ENCODE measurements at regions not wholly inside any gene's neighbourhood (a gene's known extent, or its start where the extent isn't known, plus 50 kb on each side); places are given as distances from the start of the nearest gene placed in this dataset.

DNA sequence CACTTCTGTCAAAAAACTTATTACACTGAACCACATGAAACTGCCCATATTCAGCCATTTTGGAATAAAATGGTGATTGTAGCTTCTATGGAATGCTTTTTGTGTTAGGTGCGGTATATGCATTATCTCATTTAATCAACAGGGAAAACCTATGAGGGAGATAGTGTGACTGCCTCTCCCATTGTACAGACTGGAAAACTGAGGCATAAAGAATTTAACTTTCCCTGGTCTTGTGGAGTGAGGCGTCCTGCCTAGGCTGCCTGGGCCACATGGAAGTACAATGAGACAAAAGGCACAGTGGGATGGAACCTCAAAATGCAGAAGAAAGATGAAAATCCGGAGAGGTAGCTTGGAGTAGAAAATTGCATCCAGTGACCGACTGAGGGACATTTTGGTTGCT, 80.2 kb downstream of the RPLP1 start:
- no peaks in the 10 kb centered on the region for H3K79me2 ChIP-seq (ENCODE audit: insufficient read depth, low read length)
- H3K4me3 ChIP-seq (ENCODE audit: low read depth, low read length, poor library complexity, severe bottlenecking) = no peak overlapping the region
- H2AFZ ChIP-seq (ENCODE audit: low read length) = no peak overlapping the region
- H3K9me3 ChIP-seq (ENCODE audit: low read length) = no peaks in the 10 kb centered on the region
- no peak overlapping the region for H3K27ac ChIP-seq (ENCODE audit: low read depth, low read length, poor library complexity, severe bottlenecking)
- H3F3A ChIP-seq (ENCODE audit: insufficient read depth, low read length) = no peaks in the 10 kb centered on the region
- H4K20me1 ChIP-seq (ENCODE audit: insufficient read depth, low read length) = no peaks in the 10 kb centered on the region
- peaks cover 5% of the 10 kb centered on the region; the same call in 1 of the 2 replicates for H3K27me3 ChIP-seq (ENCODE audit: insufficient read depth, low read length)
- no peaks in the 10 kb centered on the region for H3K4me1 ChIP-seq (ENCODE audit: insufficient read depth, low read length, severe bottlenecking)
- H3K9ac ChIP-seq (ENCODE audit: low read length) = no peak overlapping the region
- H3K4me2 ChIP-seq (ENCODE audit: low read length) = no peak overlapping the region
- TF ChIP-seq, protein P1, sequence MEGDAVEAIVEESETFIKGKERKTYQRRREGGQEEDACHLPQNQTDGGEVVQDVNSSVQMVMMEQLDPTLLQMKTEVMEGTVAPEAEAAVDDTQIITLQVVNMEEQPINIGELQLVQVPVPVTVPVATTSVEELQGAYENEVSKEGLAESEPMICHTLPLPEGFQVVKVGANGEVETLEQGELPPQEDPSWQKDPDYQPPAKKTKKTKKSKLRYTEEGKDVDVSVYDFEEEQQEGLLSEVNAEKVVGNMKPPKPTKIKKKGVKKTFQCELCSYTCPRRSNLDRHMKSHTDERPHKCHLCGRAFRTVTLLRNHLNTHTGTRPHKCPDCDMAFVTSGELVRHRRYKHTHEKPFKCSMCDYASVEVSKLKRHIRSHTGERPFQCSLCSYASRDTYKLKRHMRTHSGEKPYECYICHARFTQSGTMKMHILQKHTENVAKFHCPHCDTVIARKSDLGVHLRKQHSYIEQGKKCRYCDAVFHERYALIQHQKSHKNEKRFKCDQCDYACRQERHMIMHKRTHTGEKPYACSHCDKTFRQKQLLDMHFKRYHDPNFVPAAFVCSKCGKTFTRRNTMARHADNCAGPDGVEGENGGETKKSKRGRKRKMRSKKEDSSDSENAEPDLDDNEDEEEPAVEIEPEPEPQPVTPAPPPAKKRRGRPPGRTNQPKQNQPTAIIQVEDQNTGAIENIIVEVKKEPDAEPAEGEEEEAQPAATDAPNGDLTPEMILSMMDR (IDR thresholded peaks at IDR 0.05; ENCODE audit: low read length) = no peak
- TF ChIP-seq EZH2 (IDR thresholded peaks at IDR 0.05; ENCODE audit: borderline replicate concordance, low read length) = no peak
- H3K36me3 ChIP-seq (ENCODE audit: insufficient read depth, low read length) = no peaks in the 10 kb centered on the region
- H3K9me2 ChIP-seq (ENCODE audit: low read depth, low read length) = no peaks in the 10 kb centered on the region

DNA sequence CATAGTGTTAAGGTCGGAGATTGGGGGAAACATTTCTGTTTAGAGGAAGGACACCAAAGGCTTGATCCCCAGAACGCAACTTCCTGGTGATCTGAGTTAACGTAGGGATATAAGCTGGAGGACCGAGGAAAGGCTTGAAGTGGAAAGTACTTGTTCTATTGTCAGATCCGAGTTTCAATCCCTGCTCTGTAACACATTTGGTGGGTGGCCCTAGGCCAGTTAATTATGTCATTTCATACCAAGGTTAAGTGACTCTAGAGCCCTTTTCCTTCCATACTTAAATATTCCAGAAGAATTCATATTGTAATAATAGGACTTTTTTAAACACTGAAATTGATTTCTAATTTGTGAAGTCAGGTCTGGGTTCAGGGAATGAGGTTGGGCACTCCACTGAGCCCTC, 80.9 kb downstream of the RPLP1 start:
- no peak overlapping the region for H3K9ac ChIP-seq (ENCODE audit: low read length)
- H3K9me3 ChIP-seq (ENCODE audit: low read length) = no peaks in the 10 kb centered on the region
- no peaks in the 10 kb centered on the region for H3K36me3 ChIP-seq (ENCODE audit: insufficient read depth, low read length)
- H3K4me2 ChIP-seq (ENCODE audit: low read length) = no peak overlapping the region
- no peak for TF ChIP-seq EZH2 (IDR thresholded peaks at IDR 0.05; ENCODE audit: borderline replicate concordance, low read length)
- TF ChIP-seq, protein P1 (IDR thresholded peaks at IDR 0.05; ENCODE audit: low read length) = no peak
- H3F3A ChIP-seq (ENCODE audit: insufficient read depth, low read length) = no peaks in the 10 kb centered on the region
- no peak overlapping the region for H3K4me3 ChIP-seq (ENCODE audit: low read depth, low read length, poor library complexity, severe bottlenecking)
- H3K4me1 ChIP-seq (ENCODE audit: insufficient read depth, low read length, severe bottlenecking) = no peaks in the 10 kb centered on the region
- no peak overlapping the region for H2AFZ ChIP-seq (ENCODE audit: low read length)
- no peaks in the 10 kb centered on the region for H3K79me2 ChIP-seq (ENCODE audit: insufficient read depth, low read length)
- H4K20me1 ChIP-seq (ENCODE audit: insufficient read depth, low read length) = no peaks in the 10 kb centered on the region
- H3K9me2 ChIP-seq (ENCODE audit: low read depth, low read length) = no peaks in the 10 kb centered on the region
- peaks cover 5% of the 10 kb centered on the region; the same call in 1 of the 2 replicates for H3K27me3 ChIP-seq (ENCODE audit: insufficient read depth, low read length)
- H3K27ac ChIP-seq (ENCODE audit: low read depth, low read length, poor library complexity, severe bottlenecking) = no peak overlapping the region

DNA sequence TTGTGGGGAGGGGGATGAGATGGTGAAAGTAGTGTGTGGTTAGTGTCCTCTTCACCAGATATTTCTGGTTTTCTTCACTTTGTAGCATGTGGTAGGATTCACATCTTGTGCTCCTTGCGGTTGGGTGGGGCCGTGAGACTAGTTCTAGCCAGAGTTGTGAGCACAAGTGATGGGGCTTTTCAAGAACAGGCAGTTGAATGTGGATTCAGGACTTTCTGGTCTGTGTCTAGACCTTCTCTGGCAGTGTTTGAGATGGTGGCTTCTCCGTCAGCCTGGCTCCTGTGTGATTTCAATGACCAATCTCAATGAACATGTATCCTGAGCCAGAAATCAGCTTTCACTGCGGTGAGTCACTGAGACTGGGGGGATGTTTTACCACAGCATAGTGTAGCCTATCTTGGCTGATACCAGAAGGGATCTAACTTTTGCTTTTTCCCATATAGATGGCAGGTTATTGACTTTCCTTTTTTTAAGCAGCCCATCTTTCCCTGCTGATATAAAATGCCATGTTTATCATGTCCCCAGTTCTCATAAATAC, 82.6 kb downstream of the RPLP1 start:
- H3F3A ChIP-seq (ENCODE audit: insufficient read depth, low read length) = no peaks in the 10 kb centered on the region
- H3K9me2 ChIP-seq (ENCODE audit: low read depth, low read length) = no peaks in the 10 kb centered on the region
- no peak overlapping the region for H3K4me3 ChIP-seq (ENCODE audit: low read depth, low read length, poor library complexity, severe bottlenecking)
- no peaks in the 10 kb centered on the region for H3K36me3 ChIP-seq (ENCODE audit: insufficient read depth, low read length)
- no peak overlapping the region for H3K9ac ChIP-seq (ENCODE audit: low read length)
- no peaks in the 10 kb centered on the region for H3K9me3 ChIP-seq (ENCODE audit: low read length)
- peaks cover 5% of the 10 kb centered on the region; the same call in 1 of the 2 replicates for H3K27me3 ChIP-seq (ENCODE audit: insufficient read depth, low read length)
- H3K27ac ChIP-seq (ENCODE audit: low read depth, low read length, poor library complexity, severe bottlenecking) = no peak overlapping the region
- no peaks in the 10 kb centered on the region for H4K20me1 ChIP-seq (ENCODE audit: insufficient read depth, low read length)
- TF ChIP-seq EZH2 (IDR thresholded peaks at IDR 0.05; ENCODE audit: borderline replicate concordance, low read length) = no peak
- TF ChIP-seq, protein P1 (IDR thresholded peaks at IDR 0.05; ENCODE audit: low read length) = no peak
- no peak overlapping the region for H3K4me2 ChIP-seq (ENCODE audit: low read length)
- H2AFZ ChIP-seq (ENCODE audit: low read length) = no peak overlapping the region
- H3K4me1 ChIP-seq (ENCODE audit: insufficient read depth, low read length, severe bottlenecking) = no peaks in the 10 kb centered on the region
- no peaks in the 10 kb centered on the region for H3K79me2 ChIP-seq (ENCODE audit: insufficient read depth, low read length)
